Activated CD8-positive, alpha-beta memory T cell treated with anti-CD3 and anti-CD28 coated beads, Interleukin-2, amount 50 U/mL, for 48 hours (primary cell): ENCODE measurements at regions not wholly inside any gene's neighbourhood (a gene's known extent, or its start where the extent isn't known, plus 50 kb on each side); places are given as distances from the start of the nearest gene placed in this dataset.
"Not testable (repeated sequence)": the region's sequence is repeated elsewhere in the genome, so short reads cannot be mapped to it uniquely, and the experiment has no call there.

Experiments
- DNase-seq: peaks from one replicate; pipeline ENCODE4 v3.0.0-alpha.2; 2020

DNA sequence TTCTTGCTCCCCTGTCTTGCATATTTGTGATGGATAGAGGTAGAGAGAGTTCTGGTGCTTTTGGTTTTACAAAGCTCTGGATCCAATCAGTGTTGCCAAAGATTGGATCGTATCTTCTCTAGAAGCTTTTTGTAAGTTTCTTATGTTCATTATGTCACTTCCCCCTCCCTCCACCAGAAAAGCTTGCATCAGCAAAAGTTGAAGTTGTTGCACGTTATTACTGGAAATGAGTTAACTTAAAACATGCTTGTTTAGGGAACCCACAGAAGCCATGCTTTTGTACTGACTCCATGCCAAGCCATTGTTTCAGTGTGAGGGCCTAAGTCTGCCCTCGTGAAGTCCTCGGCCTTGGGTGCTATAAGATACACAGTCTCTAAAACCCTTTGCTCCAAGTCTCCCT, 186.5 kb downstream of the ERCC6L2 start:
- DNase-seq = no peak

DNA sequence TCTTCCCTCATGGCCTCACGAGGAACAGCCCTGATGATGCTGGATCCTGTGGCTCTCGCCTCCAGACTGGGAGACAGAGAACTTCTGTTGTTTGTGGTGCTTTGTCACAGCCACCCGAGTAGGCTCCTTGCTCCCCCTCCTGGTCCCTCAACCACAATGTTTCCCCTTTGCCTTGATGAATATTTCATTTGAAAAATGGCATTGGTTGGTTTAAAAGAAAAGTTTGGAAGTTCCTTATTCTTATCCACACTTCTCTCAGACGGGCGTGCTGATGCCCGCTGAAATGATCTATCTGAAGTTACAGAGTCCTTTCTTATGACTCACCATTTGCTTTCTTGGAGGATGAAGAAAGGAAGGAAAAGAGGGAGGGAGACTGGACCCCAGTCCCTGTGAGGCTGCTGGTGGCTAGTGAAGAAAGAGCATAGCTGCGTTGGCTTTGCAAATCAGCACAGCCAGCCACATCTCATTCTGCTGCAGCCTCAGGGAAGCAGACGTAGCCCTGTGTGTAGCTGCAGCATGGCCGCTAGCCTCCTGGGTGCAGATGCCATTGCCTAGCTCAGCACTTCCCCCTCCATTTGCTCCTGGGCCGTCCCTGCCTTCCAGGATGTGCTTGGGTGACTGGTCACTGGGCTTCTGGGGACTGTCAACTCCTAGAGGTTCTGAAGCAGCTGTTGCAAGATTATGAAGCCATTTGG, 185.9 kb downstream of the ERCC6L2 start:
- DNase-seq = peak; percentile 60

- DNase-seq = no peak
Observed at GRCh38 chr9:96058218-96058617, 182.7 kb downstream of the ERCC6L2 start.

- DNase-seq = no peak
Observed at GRCh38 chr9:96057155-96057554, 181.7 kb downstream of the ERCC6L2 start.

DNA sequence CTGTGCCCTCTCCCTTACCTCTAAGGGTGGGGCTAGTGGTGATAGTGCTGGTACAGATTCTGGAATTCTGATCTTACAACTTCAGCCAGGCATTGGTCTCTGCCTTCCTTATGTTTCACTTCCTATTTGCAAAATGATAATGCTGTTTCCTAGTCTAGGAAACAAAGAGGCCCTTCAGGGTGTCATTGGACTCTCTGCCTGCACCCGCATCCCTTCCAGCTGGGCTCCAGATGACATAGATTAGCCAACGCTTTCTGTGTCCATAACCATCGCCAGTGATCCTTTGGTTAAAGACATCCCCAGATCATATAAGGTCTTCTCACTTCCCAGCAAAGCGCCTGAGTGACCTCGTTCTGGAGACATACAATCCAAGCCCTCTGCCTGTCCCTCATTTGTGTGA, 180.7 kb downstream of the ERCC6L2 start:
- no peak for DNase-seq

GRCh38 chr9:96054248-96054647, 178.8 kb downstream of the ERCC6L2 start:
- not testable (repeated sequence) for DNase-seq

GRCh38 chr9:96052686-96053085, 177.2 kb downstream of the ERCC6L2 start:
- no peak for DNase-seq

DNA sequence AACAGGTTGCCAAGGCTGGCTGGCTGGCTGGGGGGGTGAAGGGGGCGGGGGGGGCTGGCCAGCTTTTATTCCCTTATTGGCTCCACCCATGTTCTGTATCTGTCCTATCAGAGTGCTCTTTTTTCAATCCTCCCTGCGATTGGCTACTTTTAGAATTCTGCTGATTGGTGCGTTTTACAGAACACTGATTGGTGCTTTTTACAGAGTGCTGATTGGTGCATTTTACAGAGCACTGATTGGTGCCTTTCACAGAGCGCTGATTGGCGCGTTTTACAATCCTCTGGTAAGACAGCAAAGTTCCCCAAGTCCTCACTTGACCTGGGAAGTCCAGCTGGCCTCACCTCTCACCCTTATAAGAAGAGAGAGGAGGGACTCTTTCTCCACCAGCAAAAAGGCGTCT, 175.9 kb downstream of the ERCC6L2 start:
- no peak for DNase-seq

DNA sequence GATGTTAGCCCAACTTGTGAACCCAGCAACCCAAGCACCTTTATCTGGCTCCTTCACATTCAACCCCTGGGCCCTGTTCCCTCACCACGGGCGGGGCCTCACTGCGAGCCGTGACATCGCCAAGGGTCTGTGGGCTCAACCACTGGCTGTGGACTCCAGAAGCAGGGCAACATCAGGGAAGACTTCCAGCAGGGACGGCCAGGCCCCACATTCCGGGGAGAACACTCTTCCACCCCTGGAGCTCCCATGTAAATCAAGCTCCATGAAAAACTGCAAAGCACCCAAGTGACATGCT, 175.3 kb downstream of the ERCC6L2 start:
- DNase-seq = no peak

GRCh38 chr9:96050048-96050860, 174.8 kb downstream of the ERCC6L2 start:
- DNase-seq = no peak

- no peak for DNase-seq
Observed at GRCh38 chr9:96048956-96049831, 173.7 kb downstream of the ERCC6L2 start.

DNA sequence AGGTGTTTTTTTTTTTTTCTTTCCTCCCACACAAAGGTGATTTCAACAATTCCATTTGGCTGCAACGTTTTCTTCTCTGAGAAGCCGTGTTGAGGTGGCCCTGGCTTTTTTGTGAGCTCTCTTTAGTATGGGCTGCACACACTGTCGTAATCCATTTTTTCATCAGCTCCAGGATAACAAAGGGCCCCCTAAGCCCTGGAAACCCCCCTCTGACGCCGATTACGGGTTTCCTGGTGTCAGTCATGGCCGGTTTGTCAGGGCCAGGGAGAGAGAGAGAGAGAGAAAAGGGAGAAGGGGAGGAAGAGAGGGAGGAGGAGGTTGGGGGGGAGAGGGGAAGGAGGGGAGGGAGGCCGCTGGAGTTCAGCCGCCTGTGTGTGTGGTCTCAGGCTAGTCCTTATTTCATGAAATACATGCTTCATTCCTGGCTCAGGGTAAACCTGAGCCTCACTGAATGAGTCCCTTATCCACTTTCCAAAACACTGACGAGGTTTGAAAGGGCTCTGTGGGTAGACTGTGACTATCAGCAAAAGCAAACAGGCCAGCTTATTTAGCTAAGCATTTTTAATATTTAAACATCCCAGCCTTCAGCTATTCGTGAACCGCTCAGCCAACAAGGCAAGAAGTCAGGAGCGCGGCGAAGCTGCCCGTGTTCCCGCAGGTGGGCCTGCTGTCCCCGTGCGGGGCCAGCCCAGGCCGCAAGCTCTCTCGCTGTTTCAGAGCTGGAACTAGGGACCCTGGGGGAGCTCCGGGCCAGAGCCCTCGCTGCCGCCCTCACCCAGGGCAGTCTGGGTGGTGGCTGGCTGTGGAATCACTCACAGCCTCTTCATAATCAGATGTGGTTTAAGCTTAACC, 172.8 kb downstream of the ERCC6L2 start:
- DNase-seq = peak; percentile 66

- DNase-seq = peak; percentile 66
Observed at GRCh38 chr9:96047741-96048103, 172.2 kb downstream of the ERCC6L2 start.

- DNase-seq = no peak
Observed at GRCh38 chr9:96047116-96047639, 171.7 kb downstream of the ERCC6L2 start.

DNA sequence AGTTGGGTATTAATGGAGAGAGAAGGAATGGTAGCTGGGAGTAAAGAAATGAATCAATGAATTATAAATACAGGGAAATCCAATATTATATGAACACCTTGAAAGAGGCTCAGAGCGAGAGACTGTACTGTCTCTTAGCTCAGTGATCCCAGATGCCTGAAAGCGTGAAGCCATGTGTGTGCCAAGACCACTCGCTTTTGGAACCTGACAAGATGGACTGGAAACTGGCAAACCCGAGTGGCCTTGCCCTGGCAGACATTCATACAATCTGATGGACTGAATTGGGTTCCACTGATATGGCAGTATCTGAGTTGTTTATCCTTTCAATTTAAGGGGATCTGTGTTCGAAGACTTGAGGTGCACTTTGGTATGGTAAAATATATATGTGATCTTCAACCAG, 170.3 kb downstream of the ERCC6L2 start:
- DNase-seq = no peak

DNA sequence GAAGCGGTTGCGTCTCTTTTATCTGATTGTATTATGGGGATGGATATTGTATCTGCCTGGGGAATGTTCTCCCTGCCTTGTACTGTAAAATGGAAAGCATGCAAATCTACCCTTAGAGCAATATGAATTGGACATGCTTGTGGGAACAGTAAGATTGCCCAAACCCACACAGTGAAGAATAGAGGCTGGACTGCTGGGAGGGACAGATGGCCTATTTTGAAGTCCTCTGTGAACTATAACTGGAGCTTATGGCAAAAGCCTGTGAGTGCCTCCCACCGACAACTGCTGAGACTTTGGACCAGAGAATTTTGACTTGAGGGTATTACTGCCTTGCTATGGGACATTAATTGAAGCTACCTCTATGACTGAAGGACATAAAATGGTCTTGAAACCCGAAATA, 168.9 kb downstream of the ERCC6L2 start:
- DNase-seq = no peak

DNA sequence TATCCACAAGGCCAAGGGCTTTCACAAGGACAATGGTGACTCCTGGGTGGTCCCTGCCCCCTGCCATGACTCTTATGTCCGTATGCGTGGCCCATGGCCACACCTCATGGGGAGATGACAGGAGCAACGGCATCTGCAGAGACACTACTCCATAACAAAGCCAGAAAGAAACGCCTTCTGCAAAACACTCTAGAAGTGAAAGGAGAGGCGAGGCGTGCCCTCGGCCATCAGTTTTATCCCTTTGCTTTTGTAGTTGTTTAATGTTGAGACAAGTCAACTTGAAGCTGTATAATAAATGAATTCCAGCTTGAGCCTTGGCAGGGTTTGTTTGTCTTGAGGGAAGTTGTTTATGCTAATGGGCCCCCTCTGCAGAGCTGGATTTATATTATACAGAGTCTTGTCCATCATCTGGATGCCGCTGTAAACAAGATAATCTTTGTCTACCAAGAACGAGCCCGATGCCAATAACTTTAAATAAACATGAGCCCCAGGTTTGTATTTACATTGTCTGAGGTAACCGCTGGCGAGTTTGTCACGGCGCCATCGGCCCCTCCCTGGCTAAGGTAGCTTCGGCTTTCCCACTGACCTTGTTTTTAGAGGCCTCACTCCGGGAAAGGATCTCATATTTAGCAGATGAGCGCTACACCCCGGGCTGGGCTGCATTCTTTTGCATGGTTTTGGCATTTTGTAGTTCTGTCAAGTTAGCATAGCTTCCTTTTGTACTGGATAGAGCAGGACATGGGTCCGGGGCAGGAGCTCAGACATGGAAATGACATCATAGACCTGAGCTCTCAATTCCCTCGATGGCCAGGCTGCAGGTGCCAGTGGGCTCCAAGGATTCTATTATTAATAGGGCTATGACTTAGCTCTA, 165.3 kb downstream of the ERCC6L2 start:
- no peak for DNase-seq

DNA sequence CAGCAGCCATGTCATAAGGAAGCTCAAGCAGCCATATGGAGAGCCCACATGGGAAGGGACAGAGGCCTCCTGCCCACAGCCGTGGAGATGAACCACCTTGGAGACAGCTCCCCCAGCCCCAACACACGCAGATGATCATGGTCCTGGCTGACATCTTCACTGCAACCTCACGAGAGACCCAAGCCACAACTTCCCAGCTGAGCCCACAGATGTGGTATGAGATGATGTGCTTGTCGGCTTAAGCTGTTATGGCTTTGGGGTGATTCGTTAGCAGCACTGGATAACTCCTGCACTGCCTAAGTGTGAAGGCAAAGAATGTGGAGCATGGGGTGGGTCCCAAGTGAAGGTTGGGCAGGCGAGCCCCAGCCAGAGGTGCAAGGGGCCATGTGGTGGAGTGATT, 163.4 kb downstream of the ERCC6L2 start:
- DNase-seq = no peak

GRCh38 chr9:96038271-96038670, 162.8 kb downstream of the ERCC6L2 start:
- DNase-seq = no peak

- no peak for DNase-seq
Observed at GRCh38 chr9:96034553-96035122, 159.1 kb downstream of the ERCC6L2 start.

DNA sequence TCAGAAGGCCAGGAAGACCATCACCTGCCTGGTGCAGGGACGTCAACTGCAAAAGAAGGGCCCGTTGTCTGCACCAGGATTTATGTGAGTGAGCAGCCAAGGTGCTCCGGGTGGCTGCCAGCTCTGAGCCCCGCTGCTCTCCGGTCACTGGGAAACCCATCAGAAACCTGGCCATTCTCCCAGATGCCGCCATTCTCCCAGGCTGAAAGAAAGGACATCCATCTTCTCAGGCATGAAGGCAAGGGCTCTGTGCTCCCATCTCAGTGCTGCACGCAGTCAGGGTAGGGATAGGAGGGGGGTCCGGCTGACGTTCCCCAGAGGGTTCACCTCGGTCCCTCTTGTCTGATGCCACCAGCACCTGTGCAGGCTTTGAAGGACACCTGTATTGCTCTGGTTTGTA, 158.4 kb downstream of the ERCC6L2 start:
- no peak for DNase-seq
